SK-N-SH treated with all-trans-retinoic acid at 6 μM for 48 hours (cell line): ENCODE measurements at regions not wholly inside any gene's neighbourhood (a gene's known extent, or its start where the extent isn't known, plus 50 kb on each side); places are given as distances from the start of the nearest gene placed in this dataset.
"Not testable (repeated sequence)": the region's sequence is repeated elsewhere in the genome, so short reads cannot be mapped to it uniquely, and the experiment has no call there.

Source experiments
- ATAC-seq: fragments of 200-7000 bp; cut with Tn5 transposase; 3 replicates; pipeline ENCODE4 v1.9.1; 2020; ENCODE audit warnings: mild to moderate bottlenecking, moderate library complexity
- ARNTL ChIP-seq: fragments of 450-650 bp; formaldehyde crosslinking; IDR thresholded peaks from 2 replicates; pipeline ENCODE4 v1.5.0; 2020; ENCODE audit warnings: low read depth, mild to moderate bottlenecking, moderate library complexity, borderline replicate concordance
- BACH2 ChIP-seq: fragments of 250-450 bp; sonication (Bioruptor Pico); IDR thresholded peaks from 2 replicates; pipeline ENCODE4 v1.9.0; 2021; ENCODE audit warnings: mild to moderate bottlenecking, borderline replicate concordance
- CSDC2 ChIP-seq: fragments of 250-450 bp; sonication (Bioruptor Pico); IDR thresholded peaks from 2 replicates; pipeline ENCODE4 v1.5.0; 2020; ENCODE audit warnings: mild to moderate bottlenecking, moderate library complexity
- ESRRG ChIP-seq: fragments of 250-450 bp; sonication (Bioruptor Pico); IDR thresholded peaks from 2 replicates; pipeline ENCODE4 v1.6.1; 2021; ENCODE audit warnings: mild to moderate bottlenecking
- GLIS3 ChIP-seq: fragments of 250-450 bp; sonication (Bioruptor Pico); IDR thresholded peaks from 2 replicates; pipeline ENCODE4 v1.5.0; 2020; ENCODE audit warnings: mild to moderate bottlenecking, moderate library complexity
- ISL1 ChIP-seq: fragments of 250-450 bp; sonication (Bioruptor Pico); IDR thresholded peaks from 2 replicates; pipeline ENCODE4 v2.1.2; 2022; ENCODE audit warnings: mild to moderate bottlenecking, moderate library complexity
- OSR1 ChIP-seq: fragments of 250-450 bp; sonication (Bioruptor Pico); IDR thresholded peaks from 2 replicates; pipeline ENCODE4 v1.8.0; 2022; ENCODE audit warnings: moderate library complexity, mild to moderate bottlenecking, inconsistent platforms
- PPARA ChIP-seq: fragments of 250-450 bp; sonication (Bioruptor Pico); IDR thresholded peaks from 2 replicates; pipeline ENCODE4 v1.5.0; 2020; ENCODE audit warnings: mild to moderate bottlenecking, borderline replicate concordance
- RARB ChIP-seq: fragments of 250-450 bp; sonication (Bioruptor Pico); IDR thresholded peaks from 2 replicates; pipeline ENCODE4 v1.8.0; 2021; ENCODE audit warnings: mild to moderate bottlenecking, moderate library complexity
- SNAI2 ChIP-seq: fragments of 250-450 bp; sonication (Bioruptor Pico); IDR thresholded peaks from 2 replicates; pipeline ENCODE4 v1.5.0; 2020; ENCODE audit warnings: mild to moderate bottlenecking, moderate library complexity
- TCF4 ChIP-seq: fragments of 250-450 bp; sonication (Bioruptor Pico); IDR thresholded peaks from 2 replicates; pipeline ENCODE4 v1.8.0; 2021; ENCODE audit warnings: mild to moderate bottlenecking, moderate library complexity, borderline replicate concordance
- TOX ChIP-seq: fragments of 250-450 bp; sonication (Bioruptor Pico); IDR thresholded peaks from 2 replicates; pipeline ENCODE4 v1.8.0; 2021; ENCODE audit warnings: mild to moderate bottlenecking, moderate library complexity, borderline replicate concordance
- TSHZ2 ChIP-seq: fragments of 250-450 bp; sonication (Bioruptor Pico); IDR thresholded peaks from 2 replicates; pipeline ENCODE4 v1.5.0; 2020; ENCODE audit warnings: mild to moderate bottlenecking, moderate library complexity
- ZC3H10 ChIP-seq: fragments of 250-450 bp; sonication (Bioruptor Pico); IDR thresholded peaks from 2 replicates; pipeline ENCODE4 v1.5.1; 2021; ENCODE audit warnings: mild to moderate bottlenecking, moderate library complexity
- ZFP3 ChIP-seq: fragments of 250-450 bp; sonication (Bioruptor Pico); IDR thresholded peaks from 2 replicates; pipeline ENCODE4 v1.5.0; 2020; ENCODE audit warnings: mild to moderate bottlenecking, moderate library complexity
- ZFP30 ChIP-seq: fragments of 450-650 bp; formaldehyde crosslinking; IDR thresholded peaks from 2 replicates; pipeline ENCODE4 v1.5.0; 2022; ENCODE audit warnings: mild to moderate bottlenecking, moderate library complexity
- ZNF565 ChIP-seq: fragments of 450-650 bp; formaldehyde crosslinking; conservative IDR thresholded peaks from 2 replicates; pipeline ENCODE4 v1.5.0; 2020; ENCODE audit warnings: low read depth, mild to moderate bottlenecking, moderate library complexity
- ZNF70 ChIP-seq: fragments of 450-650 bp; formaldehyde crosslinking; IDR thresholded peaks from 2 replicates; pipeline ENCODE4 v1.5.0; 2020; ENCODE audit warnings: mild to moderate bottlenecking, moderate library complexity
- ZNF8 ChIP-seq: fragments of 450-650 bp; formaldehyde crosslinking; IDR thresholded peaks from 2 replicates; pipeline ENCODE4 v1.5.0; 2020; ENCODE audit warnings: mild to moderate bottlenecking, moderate library complexity
- TF ChIP-seq, protein P1 (sequence below): fragments of 250-450 bp; sonication (Bioruptor Pico); IDR thresholded peaks from 2 replicates; pipeline ENCODE4 v1.8.0; 2021; ENCODE audit warnings: low read depth, mild to moderate bottlenecking, moderate library complexity, borderline replicate concordance
- TF ChIP-seq, protein P2 (sequence below): fragments of 250-450 bp; sonication (Bioruptor Pico); IDR thresholded peaks from 2 replicates; pipeline ENCODE4 v1.8.0; 2020; ENCODE audit warnings: mild to moderate bottlenecking, moderate library complexity, borderline replicate concordance
- TF ChIP-seq, protein P3 (sequence below): fragments of 250-450 bp; sonication (Bioruptor Pico); IDR thresholded peaks from 2 replicates; pipeline ENCODE4 v1.5.1; 2021; ENCODE audit warnings: mild to moderate bottlenecking, moderate library complexity

- TF ChIP-seq, protein P1, sequence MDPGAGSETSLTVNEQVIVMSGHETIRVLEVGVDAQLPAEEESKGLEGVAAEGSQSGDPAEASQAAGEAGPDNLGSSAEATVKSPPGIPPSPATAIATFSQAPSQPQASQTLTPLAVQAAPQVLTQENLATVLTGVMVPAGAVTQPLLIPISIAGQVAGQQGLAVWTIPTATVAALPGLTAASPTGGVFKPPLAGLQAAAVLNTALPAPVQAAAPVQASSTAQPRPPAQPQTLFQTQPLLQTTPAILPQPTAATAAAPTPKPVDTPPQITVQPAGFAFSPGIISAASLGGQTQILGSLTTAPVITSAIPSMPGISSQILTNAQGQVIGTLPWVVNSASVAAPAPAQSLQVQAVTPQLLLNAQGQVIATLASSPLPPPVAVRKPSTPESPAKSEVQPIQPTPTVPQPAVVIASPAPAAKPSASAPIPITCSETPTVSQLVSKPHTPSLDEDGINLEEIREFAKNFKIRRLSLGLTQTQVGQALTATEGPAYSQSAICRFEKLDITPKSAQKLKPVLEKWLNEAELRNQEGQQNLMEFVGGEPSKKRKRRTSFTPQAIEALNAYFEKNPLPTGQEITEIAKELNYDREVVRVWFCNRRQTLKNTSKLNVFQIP (CRISPR knock-in tag) = no peak
- no peak for TF ChIP-seq TCF4 (CRISPR knock-in tag)
- TF ChIP-seq, protein P2, sequence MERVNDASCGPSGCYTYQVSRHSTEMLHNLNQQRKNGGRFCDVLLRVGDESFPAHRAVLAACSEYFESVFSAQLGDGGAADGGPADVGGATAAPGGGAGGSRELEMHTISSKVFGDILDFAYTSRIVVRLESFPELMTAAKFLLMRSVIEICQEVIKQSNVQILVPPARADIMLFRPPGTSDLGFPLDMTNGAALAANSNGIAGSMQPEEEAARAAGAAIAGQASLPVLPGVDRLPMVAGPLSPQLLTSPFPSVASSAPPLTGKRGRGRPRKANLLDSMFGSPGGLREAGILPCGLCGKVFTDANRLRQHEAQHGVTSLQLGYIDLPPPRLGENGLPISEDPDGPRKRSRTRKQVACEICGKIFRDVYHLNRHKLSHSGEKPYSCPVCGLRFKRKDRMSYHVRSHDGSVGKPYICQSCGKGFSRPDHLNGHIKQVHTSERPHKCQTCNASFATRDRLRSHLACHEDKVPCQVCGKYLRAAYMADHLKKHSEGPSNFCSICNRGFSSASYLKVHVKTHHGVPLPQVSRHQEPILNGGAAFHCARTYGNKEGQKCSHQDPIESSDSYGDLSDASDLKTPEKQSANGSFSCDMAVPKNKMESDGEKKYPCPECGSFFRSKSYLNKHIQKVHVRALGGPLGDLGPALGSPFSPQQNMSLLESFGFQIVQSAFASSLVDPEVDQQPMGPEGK (CRISPR knock-in tag) = no peak
- TF ChIP-seq ZNF565 (CRISPR knock-in tag) = no peak
- TF ChIP-seq TSHZ2 (CRISPR knock-in tag) = no peak
- TF ChIP-seq SNAI2 (CRISPR knock-in tag) = no peak
- TF ChIP-seq OSR1 (CRISPR knock-in tag) = no peak
- TF ChIP-seq RARB = no peak
- TF ChIP-seq ISL1 (CRISPR knock-in tag) = no peak
- TF ChIP-seq TOX = no peak
- no peak for TF ChIP-seq PPARA
- TF ChIP-seq ZC3H10 = no peak
- TF ChIP-seq CSDC2 (CRISPR knock-in tag) = no peak
- no peak for TF ChIP-seq BACH2 (CRISPR knock-in tag)
- TF ChIP-seq, protein P3, sequence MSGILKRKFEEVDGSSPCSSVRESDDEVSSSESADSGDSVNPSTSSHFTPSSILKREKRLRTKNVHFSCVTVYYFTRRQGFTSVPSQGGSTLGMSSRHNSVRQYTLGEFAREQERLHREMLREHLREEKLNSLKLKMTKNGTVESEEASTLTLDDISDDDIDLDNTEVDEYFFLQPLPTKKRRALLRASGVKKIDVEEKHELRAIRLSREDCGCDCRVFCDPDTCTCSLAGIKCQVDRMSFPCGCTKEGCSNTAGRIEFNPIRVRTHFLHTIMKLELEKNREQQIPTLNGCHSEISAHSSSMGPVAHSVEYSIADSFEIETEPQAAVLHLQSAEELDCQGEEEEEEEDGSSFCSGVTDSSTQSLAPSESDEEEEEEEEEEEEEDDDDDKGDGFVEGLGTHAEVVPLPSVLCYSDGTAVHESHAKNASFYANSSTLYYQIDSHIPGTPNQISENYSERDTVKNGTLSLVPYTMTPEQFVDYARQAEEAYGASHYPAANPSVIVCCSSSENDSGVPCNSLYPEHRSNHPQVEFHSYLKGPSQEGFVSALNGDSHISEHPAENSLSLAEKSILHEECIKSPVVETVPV (CRISPR knock-in tag) = no peak
- no peak for TF ChIP-seq GLIS3 (CRISPR knock-in tag)
- TF ChIP-seq ZFP3 (CRISPR knock-in tag) = no peak
- no peak for TF ChIP-seq ARNTL
- TF ChIP-seq ZNF70 (CRISPR knock-in tag) = no peak
- TF ChIP-seq ZNF8 (CRISPR knock-in tag) = no peak
- ATAC-seq = no peak
Observed at GRCh38 chr14:52182853-52183252, 84.6 kb upstream of the PTGDR start.

DNA sequence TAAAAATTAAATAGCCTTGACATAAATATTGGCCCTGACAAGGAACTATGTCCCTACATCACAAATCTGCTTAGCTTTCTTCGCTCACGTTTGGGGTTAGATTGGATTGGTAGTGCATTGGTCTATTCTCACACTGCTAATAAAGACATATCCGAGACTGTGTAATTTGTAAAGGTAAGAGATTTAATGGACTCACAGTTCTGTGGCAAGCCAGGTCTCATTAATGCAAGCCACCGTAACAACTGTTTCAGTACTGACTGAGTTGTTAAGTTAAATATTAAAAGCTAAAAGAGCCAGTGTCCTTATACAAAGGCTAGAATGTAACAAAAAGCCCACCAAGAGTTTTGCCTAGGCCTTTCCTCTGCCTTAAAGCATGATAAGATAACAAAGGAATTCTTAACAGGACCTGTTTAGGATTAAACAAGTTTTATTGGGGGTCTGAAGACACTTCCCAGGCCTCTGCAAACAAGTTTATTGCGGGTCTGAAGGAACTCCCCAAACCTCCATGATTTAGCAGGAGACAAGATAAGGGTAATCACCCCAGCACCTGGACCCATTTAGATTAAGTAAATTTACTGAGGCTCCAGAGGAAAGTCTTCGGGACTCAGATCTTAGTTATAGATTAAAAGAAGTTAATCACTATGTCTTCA, 88.2 kb upstream of the PTGDR start:
- TF ChIP-seq ZFP3 (CRISPR knock-in tag) (no peak), ESRRG (CRISPR knock-in tag) (no peak), SNAI2 (CRISPR knock-in tag) (no peak)
- no peak for ATAC-seq

GRCh38 chr14:52175982-52176502, 91.5 kb upstream of the PTGDR start:
- ATAC-seq = no peak
- no peak for TF ChIP-seq ZFP30 (CRISPR knock-in tag)
- no peak for TF ChIP-seq OSR1 (CRISPR knock-in tag)
- TF ChIP-seq PPARA = no peak
- no peak for TF ChIP-seq ZC3H10
- no peak for TF ChIP-seq TCF4 (CRISPR knock-in tag)
- no peak for TF ChIP-seq RARB
- no peak for TF ChIP-seq TSHZ2 (CRISPR knock-in tag)
- TF ChIP-seq, all 23 proteins: peak for 0

- ATAC-seq = not testable (repeated sequence)
Observed at GRCh38 chr14:52171932-52172331, 95.6 kb upstream of the PTGDR start.
